Psoas muscle (tissue), 7 donors: ENCODE measurements at regions not wholly inside any gene's neighbourhood (a gene's known extent, or its start where the extent isn't known, plus 50 kb on each side); places are given as distances from the start of the nearest gene placed in this dataset.

Experiments used
- ATAC-seq, 4 donors: fragments of 200-7000 bp; cut with Tn5 transposase; one replicate each; pipeline ENCODE4 v1.9.1; 2020; ENCODE audit warnings: moderate library complexity in 3 of 4, mild to moderate bottlenecking in 2 of 4
- DNase-seq, 2 donors: peaks; one replicate each; pipeline ENCODE4 v3.0.0-alpha.2; 2020
- H3K27ac ChIP-seq: fragments of 200-600 bp; one replicate; pipeline ENCODE4 v1.8.0; 2022
- H3K27me3 ChIP-seq, 3 donors: fragments of 200-600 bp in 1 of 3; one replicate each; pipeline versions ENCODE4 v1.6.1 to v1.8.0; 2013 to 2022; ENCODE audit warnings: low read length in 2 of 3, mild to moderate bottlenecking in 2 of 3, moderate library complexity in 1 of 3; ENCODE audit not compliant: insufficient read depth in 3 of 3
- H3K36me3 ChIP-seq, 2 donors: fragments of 200-600 bp in 1 of 2; one replicate each; pipeline versions ENCODE4 v1.6.1 to v1.8.0; 2013 to 2022; ENCODE audit warnings: low read depth in 1 of 2, mild to moderate bottlenecking in 1 of 2, moderate library complexity in 1 of 2; ENCODE audit not compliant: insufficient read depth in 1 of 2
- H3K4me1 ChIP-seq: fragments of 200-600 bp; one replicate; pipeline ENCODE4 v1.8.0; 2022
- H3K4me3 ChIP-seq: fragments of 200-600 bp; one replicate; pipeline ENCODE4 v1.8.0; 2022; ENCODE audit warnings: mild to moderate bottlenecking
- H3K9me3 ChIP-seq: fragments of 200-600 bp; one replicate; pipeline ENCODE4 v1.8.0; 2022
- CTCF ChIP-seq: fragments of 200-600 bp; IDR thresholded peaks from one replicate; pipeline ENCODE4 v1.8.0; 2022; ENCODE audit warnings: antibody characterized with exemption
- whole genome bisulfite sequencing, 3 donors: extraction: QIAGEN DNeasy Blood & Tissue Kit; methylation state at CpG; one replicate each; pipeline versions ENCODE4 v1.1.6 to v1.1.7; 2013; 5-methylcytosine and 5-hydroxymethylcytosine counted together
- intact Hi-C, 2 donors: fragments of 100-400 bp; cut with DNase I; formaldehyde crosslinking; loops; one replicate each; pipeline versions ENCODE4 v1.11.0 to v1.14.2; 2022
- donor health status: healthy with polysubstance abuse.
- donor health status: DM: no; HTN: no; CAD: no; lungs with moderate emphysema.
- donor health status: Bipolar disorder and iron deficiency.
- donor health status: healthy.
- donor health status: DM: yes; HTN: yes; CAD: no.
- donor health status: DM: no; HTN: no; CAD: no.
- donor health status: DM: yes; HTN: yes; CAD: no.

GRCh38 chr9:7980691-7981289 is 181.2 kb upstream of the DMAC1 start:
- ATAC-seq (no peak), DNase-seq (no peak)
- no peaks in the 10 kb centered on the region for H3K36me3 ChIP-seq
- no peaks in the 10 kb centered on the region for H3K27me3 ChIP-seq
- H3K4me1 ChIP-seq, result no peaks in the 10 kb centered on the region
- no peak for TF ChIP-seq CTCF
- no peaks in the 10 kb centered on the region for H3K9me3 ChIP-seq
- H3K4me3 ChIP-seq, result no peak overlapping the region
- intact Hi-C loops, result no loop called here
- 63 to 69% (median 65%) methylated on average over 2 of the region's 2 CpGs for WGBS, 3 donors
- no peak overlapping the region for H3K27ac ChIP-seq

- Histone ChIP-seq H3K4me3 (no peak overlapping the region), H3K4me1 (no peaks in the 10 kb centered on the region), H3K9me3 (no peaks in the 10 kb centered on the region), H3K36me3 (no peaks in the 10 kb centered on the region), H3K27ac (no peak overlapping the region), H3K27me3 (no peaks in the 10 kb centered on the region)
- TF ChIP-seq CTCF, result no peak
- WGBS, 3 donors, result 45 to 74% (median 61%) methylated on average over 2 of the region's 2 CpGs
- intact Hi-C loops, result no loop called here
- no peak for DNase-seq
- no peak for ATAC-seq
Observed at GRCh38 chr9:7980041-7980440, 180.5 kb upstream of the DMAC1 start.

GRCh38 chr9:7979611-7980010 is 180.0 kb upstream of the DMAC1 start:
- Histone ChIP-seq H3K4me3 (no peak overlapping the region), H3K4me1 (no peaks in the 10 kb centered on the region), H3K27ac (no peak overlapping the region), H3K9me3 (no peaks in the 10 kb centered on the region), H3K27me3 (no peaks in the 10 kb centered on the region), H3K36me3 (no peaks in the 10 kb centered on the region)
- intact Hi-C loops, result no loop called here
- TF ChIP-seq CTCF, result no peak
- ATAC-seq (no peak), DNase-seq (no peak)
- 49 to 81% (median 52%) methylated on average over 5 of the region's 5 CpGs for WGBS, 3 donors

- Histone ChIP-seq H3K4me1 (no peaks in the 10 kb centered on the region), H3K27me3 (no peaks in the 10 kb centered on the region), H3K27ac (no peak overlapping the region), H3K9me3 (no peaks in the 10 kb centered on the region), H3K36me3 (no peaks in the 10 kb centered on the region), H3K4me3 (no peak overlapping the region)
- ATAC-seq, result no peak
- no peak for TF ChIP-seq CTCF
- WGBS, 3 donors, result 90 to 94% (median 91%) methylated on average over 5 of the region's 5 CpGs
- intact Hi-C loops, result no loop called here
- DNase-seq, result no peak
Observed at GRCh38 chr9:7977586-7977985, 178.0 kb upstream of the DMAC1 start.

GRCh38 chr9:7976856-7977255 is 177.3 kb upstream of the DMAC1 start:
- no peak for TF ChIP-seq CTCF
- Histone ChIP-seq H3K9me3 (no peaks in the 10 kb centered on the region), H3K27me3 (no peaks in the 10 kb centered on the region), H3K27ac (no peak overlapping the region), H3K4me3 (no peak overlapping the region), H3K36me3 (no peaks in the 10 kb centered on the region), H3K4me1 (no peaks in the 10 kb centered on the region)
- intact Hi-C loops, result no loop called here
- no peak for ATAC-seq
- 82 to 88% (median 86%) methylated on average over 2 of the region's 2 CpGs for WGBS, 3 donors
- no peak for DNase-seq
